Mesenchymal stem cell (in vitro differentiated cells and primary cell): ENCODE measurements at regions not wholly inside any gene's neighbourhood (a gene's known extent, or its start where the extent isn't known, plus 50 kb on each side); places are given as distances from the start of the nearest gene placed in this dataset.
A peak's percentile ranks its signal among the peaks of the same experiment; 100 is the strongest.

Experiments used
- DNase-seq: peaks from one replicate; pipeline ENCODE4 v3.0.0-alpha.2; 2013
- H2AFZ ChIP-seq: one replicate; pipeline ENCODE4 v1.6.1; 2013; ENCODE audit warnings: low read depth, mild to moderate bottlenecking, control low read depth, inconsistent platforms, low read length, moderate library complexity
- H2AK5ac ChIP-seq: 2 replicates; pipeline ENCODE4 v1.6.1; 2013; ENCODE audit warnings: low read length, moderate library complexity, mild to moderate bottlenecking, inconsistent platforms; ENCODE audit not compliant: severe bottlenecking
- H2BK120ac ChIP-seq: one replicate; pipeline ENCODE4 v1.6.1; 2013; ENCODE audit warnings: low read depth, mild to moderate bottlenecking, inconsistent platforms, low read length, moderate library complexity
- H2BK12ac ChIP-seq, 2 experiments: one replicate each; pipeline ENCODE4 v1.6.1; 2013; ENCODE audit warnings: inconsistent platforms in 2 of 2, low read length in 2 of 2, mild to moderate bottlenecking in 2 of 2, moderate library complexity in 2 of 2, control low read depth in 1 of 2
- H2BK15ac ChIP-seq: one replicate; pipeline ENCODE4 v1.6.1; 2013; ENCODE audit warnings: mild to moderate bottlenecking, low read depth, inconsistent platforms; ENCODE audit not compliant: poor library complexity, severe bottlenecking
- H2BK5ac ChIP-seq: 2 replicates; pipeline ENCODE4 v1.6.1; 2013; ENCODE audit warnings: low read depth, mild to moderate bottlenecking, low read length, control low read depth, inconsistent platforms; ENCODE audit not compliant: poor library complexity, severe bottlenecking
- H3K14ac ChIP-seq, 2 experiments: one replicate each; pipeline ENCODE4 v1.6.1; 2013; ENCODE audit warnings: inconsistent platforms in 2 of 2, low read length in 2 of 2, control low read depth in 1 of 2, mild to moderate bottlenecking in 1 of 2, moderate library complexity in 1 of 2
- H3K18ac ChIP-seq, 2 experiments: one replicate each; pipeline ENCODE4 v1.6.1; 2013; ENCODE audit warnings: inconsistent platforms in 2 of 2, low read length in 2 of 2, control low read depth in 1 of 2, low read depth in 1 of 2, mild to moderate bottlenecking in 1 of 2
- H3K23ac ChIP-seq, 2 experiments: one replicate each; pipeline ENCODE4 v1.6.1; 2013; ENCODE audit warnings: inconsistent platforms in 2 of 2, low read length in 2 of 2, mild to moderate bottlenecking in 2 of 2, moderate library complexity in 2 of 2, control low read depth in 1 of 2
- H3K27ac ChIP-seq: 2 replicates; pipeline ENCODE4 v1.5.1; 2013; ENCODE audit warnings: mild to moderate bottlenecking, moderate library complexity, low read length, control low read depth, inconsistent platforms; ENCODE audit not compliant: poor library complexity, severe bottlenecking
- H3K27me3 ChIP-seq, 2 experiments: 2 replicates each; pipeline versions ENCODE4 v1.6.1 to v1.7.0; 2013; ENCODE audit warnings: low read length in 2 of 2, mild to moderate bottlenecking in 2 of 2, moderate library complexity in 2 of 2, control low read depth in 1 of 2, inconsistent platforms in 1 of 2; ENCODE audit not compliant: control insufficient read depth in 1 of 2, insufficient read depth in 1 of 2
- H3K36me3 ChIP-seq, 2 experiments: 2 replicates each; pipeline versions ENCODE4 v1.6.1 to v1.7.0; 2013; ENCODE audit warnings: low read length in 2 of 2, control low read depth in 1 of 2, inconsistent platforms in 1 of 2, low read depth in 1 of 2, mild to moderate bottlenecking in 1 of 2; ENCODE audit not compliant: insufficient read depth in 2 of 2, control insufficient read depth in 1 of 2
- H3K4ac ChIP-seq, 2 experiments: one replicate each; pipeline ENCODE4 v1.6.1; 2013; ENCODE audit warnings: inconsistent platforms in 2 of 2, low read length in 2 of 2, mild to moderate bottlenecking in 2 of 2, moderate library complexity in 2 of 2, control low read depth in 1 of 2, low read depth in 1 of 2
- H3K4me1 ChIP-seq: 2 replicates; pipeline ENCODE4 v1.6.1; 2013; ENCODE audit warnings: low read depth, low read length, control low read depth; ENCODE audit not compliant: control insufficient read depth, insufficient read depth
- H3K4me2 ChIP-seq: 2 replicates; pipeline ENCODE4 v1.6.1; 2013; ENCODE audit warnings: low read length, mild to moderate bottlenecking, inconsistent platforms; ENCODE audit not compliant: poor library complexity, severe bottlenecking
- H3K4me3 ChIP-seq, 2 experiments: 2 replicates each; pipeline versions ENCODE4 v1.5.1 to v1.7.0; 2013; ENCODE audit warnings: low read length in 2 of 2, mild to moderate bottlenecking in 2 of 2, control low read depth in 1 of 2, low read depth in 1 of 2; ENCODE audit not compliant: insufficient read depth in 1 of 2
- H3K79me1 ChIP-seq: replicated peaks from 2 replicates; pipeline ENCODE4 v1.6.1; 2013; ENCODE audit warnings: mild to moderate bottlenecking, control low read depth, low read length, inconsistent platforms; ENCODE audit not compliant: poor library complexity, severe bottlenecking
- H3K9ac ChIP-seq: 2 replicates; pipeline ENCODE4 v1.7.0; 2013; ENCODE audit warnings: mild to moderate bottlenecking, low read length, moderate library complexity
- H3K9me3 ChIP-seq: 2 replicates; pipeline ENCODE4 v1.7.0; 2013; ENCODE audit warnings: mild to moderate bottlenecking, low read length; ENCODE audit not compliant: control insufficient read depth
- H4K8ac ChIP-seq: one replicate; pipeline ENCODE4 v1.6.1; 2013; ENCODE audit warnings: inconsistent platforms, mild to moderate bottlenecking, low read length, moderate library complexity
- H4K91ac ChIP-seq: one replicate; pipeline ENCODE4 v1.6.1; 2013; ENCODE audit warnings: mild to moderate bottlenecking, low read length, inconsistent platforms
- WGBS: methylation state at CpG from one replicate; pipeline ENCODE4 v1.1.7; 2013; ENCODE audit warnings: mixed read lengths; 5-methylcytosine and 5-hydroxymethylcytosine counted together

DNA sequence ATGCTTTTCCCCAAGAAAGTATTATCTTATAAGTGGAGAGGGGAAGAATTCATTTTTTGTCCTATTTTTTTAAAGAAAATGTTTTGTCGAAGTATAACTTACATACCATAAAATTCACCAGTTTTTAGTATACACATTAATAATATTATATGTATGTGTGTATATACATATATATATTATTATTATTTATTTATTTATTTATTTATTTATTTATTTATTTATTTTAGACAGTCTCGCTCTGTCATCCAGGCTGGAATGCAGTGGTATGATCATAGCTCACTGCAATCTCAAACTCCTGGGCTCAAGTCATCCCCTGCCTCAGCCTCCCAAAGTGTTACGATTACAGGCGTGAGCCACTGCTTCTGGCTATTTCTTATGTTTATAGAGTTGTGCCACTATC lies 334.1 kb downstream of the ZNF674 start:
- no peak overlapping the region for H3K23ac ChIP-seq
- H3K36me3 ChIP-seq: no peaks in the 10 kb centered on the region
- H3K27ac ChIP-seq: no peak overlapping the region
- DNase-seq: no peak
- no peak overlapping the region for H2BK12ac ChIP-seq
- no peak overlapping the region for H3K18ac ChIP-seq
- no peak overlapping the region for H3K9ac ChIP-seq
- H2BK5ac ChIP-seq: no peak overlapping the region
- H2AFZ ChIP-seq: no peak overlapping the region
- no peak overlapping the region for H3K14ac ChIP-seq
- H3K4me3 ChIP-seq: no peak overlapping the region
- no peak overlapping the region for H4K91ac ChIP-seq
- H2BK15ac ChIP-seq: no peak overlapping the region
- H3K27me3 ChIP-seq: peaks cover 0 to 28% of the 10 kb centered on the region in 2 experiments
- H4K8ac ChIP-seq: no peak overlapping the region
- H2BK120ac ChIP-seq: no peak overlapping the region
- peaks cover 2% of the 10 kb centered on the region for H3K4me1 ChIP-seq
- no peak overlapping the region for H2AK5ac ChIP-seq
- WGBS: 100% methylated on average over 2 of the region's 4 CpGs
- H3K79me1 ChIP-seq: no peaks in the 10 kb centered on the region
- no peaks in the 10 kb centered on the region for H3K9me3 ChIP-seq
- no peak overlapping the region for H3K4ac ChIP-seq
- H3K4me2 ChIP-seq: no peak overlapping the region

- peaks cover 0 to 20% of the 10 kb centered on the region in 2 experiments for H3K27me3 ChIP-seq
- H2BK120ac ChIP-seq: no peak overlapping the region
- no peak overlapping the region for H2BK15ac ChIP-seq
- H3K14ac ChIP-seq: no peak overlapping the region
- H3K4me3 ChIP-seq: no peak overlapping the region
- no peak overlapping the region for H2AK5ac ChIP-seq
- no peak overlapping the region for H3K9ac ChIP-seq
- no CpG with 5 or more reads among the region's 4 CpGs for WGBS
- DNase-seq: no peak
- H3K18ac ChIP-seq: no peak overlapping the region
- H4K8ac ChIP-seq: no peak overlapping the region
- H3K4me2 ChIP-seq: no peak overlapping the region
- H2BK12ac ChIP-seq: no peak overlapping the region
- H3K23ac ChIP-seq: no peak overlapping the region
- H3K27ac ChIP-seq: no peak overlapping the region
- no peak overlapping the region for H3K4ac ChIP-seq
- H3K36me3 ChIP-seq: no peaks in the 10 kb centered on the region
- H3K79me1 ChIP-seq: no peaks in the 10 kb centered on the region
- H4K91ac ChIP-seq: no peak overlapping the region
- peaks cover 2% of the 10 kb centered on the region for H3K4me1 ChIP-seq
- no peaks in the 10 kb centered on the region for H3K9me3 ChIP-seq
- H2BK5ac ChIP-seq: no peak overlapping the region
- H2AFZ ChIP-seq: no peak overlapping the region
Observed at GRCh38 chrX:46209768-46210167, 335.5 kb downstream of the ZNF674 start.

- peaks cover 0 to 23% of the 10 kb centered on the region in 2 experiments for H3K27me3 ChIP-seq
- H3K4ac ChIP-seq: no peak overlapping the region
- H4K8ac ChIP-seq: no peak overlapping the region
- no peak overlapping the region for H3K4me2 ChIP-seq
- no peaks in the 10 kb centered on the region for H3K36me3 ChIP-seq
- DNase-seq: no peak
- no peak overlapping the region for H4K91ac ChIP-seq
- H3K9ac ChIP-seq: no peak overlapping the region
- no peak overlapping the region for H2AFZ ChIP-seq
- no peak overlapping the region for H2BK12ac ChIP-seq
- no peak overlapping the region for H3K18ac ChIP-seq
- no peak overlapping the region for H2BK15ac ChIP-seq
- no peak overlapping the region for H2BK5ac ChIP-seq
- H2BK120ac ChIP-seq: no peak overlapping the region
- H3K9me3 ChIP-seq: no peaks in the 10 kb centered on the region
- H2AK5ac ChIP-seq: no peak overlapping the region
- H3K4me3 ChIP-seq: no peak overlapping the region
- peaks cover 2% of the 10 kb centered on the region for H3K4me1 ChIP-seq
- H3K14ac ChIP-seq: no peak overlapping the region
- H3K23ac ChIP-seq: no peak overlapping the region
- no peaks in the 10 kb centered on the region for H3K79me1 ChIP-seq
- H3K27ac ChIP-seq: no peak overlapping the region
Observed at GRCh38 chrX:46209037-46209436, 336.2 kb downstream of the ZNF674 start.

DNA sequence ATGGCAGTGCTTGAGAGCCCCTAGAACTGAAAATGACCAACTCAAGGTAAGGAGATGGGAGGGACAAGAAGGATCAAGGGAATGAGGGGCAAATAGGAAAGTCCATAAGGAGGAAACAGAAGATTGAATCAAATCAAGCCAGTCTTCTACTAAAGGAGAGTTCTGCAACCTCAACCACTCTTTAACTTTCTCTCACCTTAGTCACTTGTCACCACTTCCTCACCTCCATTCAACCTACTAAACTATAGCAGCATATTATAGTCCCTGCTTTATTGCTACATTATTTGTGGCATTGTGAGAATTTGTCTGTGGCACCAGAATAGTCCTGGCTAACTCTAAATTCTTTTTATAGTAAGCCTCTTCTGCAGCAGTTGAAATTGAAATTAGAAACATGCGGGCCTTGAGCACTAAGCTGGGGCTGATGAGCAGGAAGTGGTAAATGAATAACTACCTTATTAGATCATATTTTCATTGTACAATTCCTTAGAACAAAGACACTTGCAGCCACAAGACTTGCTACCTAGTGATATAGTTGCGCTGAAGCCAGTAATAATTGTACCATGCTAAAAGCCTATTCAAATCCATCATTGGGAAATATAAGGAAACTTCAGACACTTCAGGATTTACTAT lies 336.9 kb downstream of the ZNF674 start:
- Histone ChIP-seq H3K9ac (no peak overlapping the region), H2AK5ac (peak overlapping the region; percentile 73), H3K27ac (peak overlapping the region; percentile 9), H3K4ac (no peak overlapping the region), H3K18ac (no peak overlapping the region), H3K4me3 (no peak overlapping the region), H4K8ac (no peak overlapping the region), H3K4me2 (no peak overlapping the region), H3K14ac (no peak overlapping the region), H2BK120ac (no peak overlapping the region), H3K4me1 (peaks cover 2% of the 10 kb centered on the region), H3K27me3 (peaks cover 0 to 25% of the 10 kb centered on the region in 2 experiments), H3K23ac (no peak overlapping the region), H2BK15ac (no peak overlapping the region), H3K36me3 (no peaks in the 10 kb centered on the region), H3K79me1 (no peaks in the 10 kb centered on the region), H2AFZ (no peak overlapping the region), H4K91ac (no peak overlapping the region), H3K9me3 (no peaks in the 10 kb centered on the region), H2BK5ac (no peak overlapping the region), H2BK12ac (no peak overlapping the region)
- no peak for DNase-seq
- no CpG with 5 or more reads among the region's 2 CpGs for WGBS
